ENCODE measurements at regions not wholly inside any gene's neighbourhood (a gene's known extent, or its start where the extent isn't known, plus 50 kb on each side); places are given as distances from the start of the nearest gene placed in this dataset.

GRCh38 chr10:9987197-9987596, 1030.5 kb upstream of the CELF2 start:
- WGBS, 2 experiments (ENCODE audit: extremely low coverage in 2 of 2, insufficient read length in 1 of 2): 100% methylated on average over 1 of the region's 5 CpGs; no CpG with 5 or more reads in 1 of the 2 experiments

More at GRCh38 chr10:9987197-9987596, 1030.5 kb upstream of the CELF2 start:
- no peaks in the 10 kb centered on the region for H3K9me1 ChIP-seq (ENCODE audit: insufficient read depth, low read length)
- in situ Hi-C loops (cut with MboI; ENCODE audit: low sequenced_read_pairs): no loop called here
- no peak overlapping the region for H3K14ac ChIP-seq (replicated peaks; ENCODE audit: low read depth, low read length)
- dilution Hi-C loops (cut with HindIII; ENCODE audit: low sequenced_read_pairs, unreplicated experiment): no loop called here
- ATAC-seq (ENCODE audit: low read depth): no peak
- no peak overlapping the region for H3K56ac ChIP-seq (ENCODE audit: extremely low read depth, insufficient read depth, low read length)
- BruUV-seq (replicated peaks): no TSS peak
- H3K4ac ChIP-seq (ENCODE audit: low read depth, low read length): no peak overlapping the region
- H3K36me3 ChIP-seq (ENCODE audit: control insufficient read depth, insufficient read depth, low read length): no peaks in the 10 kb centered on the region
- H3K9me3 ChIP-seq (ENCODE audit: control insufficient read depth, insufficient read depth, low read length): 0 out of 2 replicates have a peak, but pooled peaks cover 2% of the 10 kb centered on the region
- H4K8ac ChIP-seq (ENCODE audit: low read depth in 2 of 2, low read length in 2 of 2): no peak overlapping the region
- no peak overlapping the region for H3K4me3 ChIP-seq (ENCODE audit: insufficient read depth, low read depth, low read length)
- ChIA-PET POLR2A (ENCODE audit: unreplicated experiment) (no interaction called here), CTCF (no interaction called here)
- no peak overlapping the region for H3K27ac ChIP-seq (ENCODE audit: insufficient read depth, low read length)
- no peak overlapping the region for H2AK9ac ChIP-seq (replicated peaks; ENCODE audit: low read depth, low read length, poor library complexity)
- intact Hi-C loops (cut with micrococcal nuclease): no loop called here
- no peak for TF ChIP-seq POLR2A (IDR thresholded peaks at IDR 0.05; ENCODE audit: low read depth, low read length)
- no peak for TF ChIP-seq CEBPB (IDR thresholded peaks at IDR 0.05; ENCODE audit: low read depth, low read length)
- TF ChIP-seq RCOR1 (IDR thresholded peaks at IDR 0.05; ENCODE audit: insufficient replicate concordance, low read length): no peak
- TF ChIP-seq BHLHE40 (IDR thresholded peaks at IDR 0.05; ENCODE audit: low read depth, low read length): no peak
- TF ChIP-seq MAZ (IDR thresholded peaks at IDR 0.05; ENCODE audit: borderline replicate concordance, low read depth, low read length): no peak
- no peak for TF ChIP-seq MAFK (IDR thresholded peaks at IDR 0.05; ENCODE audit: low read depth, low read length)
- no peak for TF ChIP-seq FOS (IDR thresholded peaks at IDR 0.05; ENCODE audit: low read depth, low read length)
- no peak overlapping the region for H2BK15ac ChIP-seq (ENCODE audit: low read depth, low read length)
- no peak for DNase-seq
- H2AFZ ChIP-seq (replicated peaks; ENCODE audit: low read length, poor library complexity): no peak overlapping the region
- H2BK5ac ChIP-seq (ENCODE audit: low read depth, low read length, poor library complexity, severe bottlenecking): no peak overlapping the region
- no peaks in the 10 kb centered on the region for H3K27me3 ChIP-seq (ENCODE audit: control insufficient read depth, insufficient read depth, low read length)
- H3K4me1 ChIP-seq (ENCODE audit: control insufficient read depth, insufficient read depth, low read length): no peaks in the 10 kb centered on the region
- H3K18ac ChIP-seq (ENCODE audit: low read depth, low read length): no peak overlapping the region
- no peak overlapping the region for H2AK5ac ChIP-seq (ENCODE audit: low read depth, low read length)
- H2BK20ac ChIP-seq (ENCODE audit: low read depth, low read length): no peak overlapping the region
- no peak overlapping the region for H3K9ac ChIP-seq (ENCODE audit: low read depth, low read length)
- H4K20me1 ChIP-seq (ENCODE audit: insufficient read depth, low read length): no peaks in the 10 kb centered on the region
- no peak overlapping the region for H4K91ac ChIP-seq (ENCODE audit: insufficient read depth, low read depth, low read length)
- H4K5ac ChIP-seq (ENCODE audit: low read depth, low read length): no peak overlapping the region
- no peak overlapping the region for H2BK120ac ChIP-seq (ENCODE audit: low read depth, low read length)
- H3K23ac ChIP-seq (ENCODE audit: low read depth, low read length): no peak overlapping the region
- H3K79me1 ChIP-seq (ENCODE audit: low read depth in 1 of 2, low read length in 2 of 2): no peaks in the 10 kb centered on the region
- no peak overlapping the region for H3K4me2 ChIP-seq (ENCODE audit: low read depth, low read length)

All from IMR-90 (cell line).